CD4-positive, alpha-beta T cell treated with Interferon gamma for 1 hour (primary cell): ENCODE measurements at regions not wholly inside any gene's neighbourhood (a gene's known extent, or its start where the extent isn't known, plus 50 kb on each side); places are given as distances from the start of the nearest gene placed in this dataset.

Source experiments
- DNase-seq: peaks from one replicate; pipeline ENCODE4 v3.0.0-alpha.2; 2020

- DNase-seq, result no peak
Measured at GRCh38 chr11:134792677-134793076, 380.6 kb upstream of the B3GAT1 start.

- no peak for DNase-seq
Measured at GRCh38 chr11:134792044-134792443, 380.0 kb upstream of the B3GAT1 start.

- DNase-seq, result no peak
Measured at GRCh38 chr11:134791102-134791501, 379.1 kb upstream of the B3GAT1 start.

GRCh38 chr11:134789104-134789503 is 377.1 kb upstream of the B3GAT1 start:
- no peak for DNase-seq

- no peak for DNase-seq
Measured at GRCh38 chr11:134786636-134787035, 374.6 kb upstream of the B3GAT1 start.

GRCh38 chr11:134785660-134786284 is 373.7 kb upstream of the B3GAT1 start:
- DNase-seq, result no peak

- no peak for DNase-seq
Measured at GRCh38 chr11:134785059-134785458, 373.0 kb upstream of the B3GAT1 start.

- no peak for DNase-seq
Measured at GRCh38 chr11:134784568-134784967, 372.5 kb upstream of the B3GAT1 start.

- no peak for DNase-seq
Measured at GRCh38 chr11:134784046-134784445, 372.0 kb upstream of the B3GAT1 start.

- DNase-seq, result no peak
Measured at GRCh38 chr11:134783234-134783633, 371.2 kb upstream of the B3GAT1 start.

GRCh38 chr11:134781380-134781866 is 369.4 kb upstream of the B3GAT1 start:
- no peak for DNase-seq

- no peak for DNase-seq
Measured at GRCh38 chr11:134780486-134781147, 368.6 kb upstream of the B3GAT1 start.

- DNase-seq, result no peak
Measured at GRCh38 chr11:134779179-134779578, 367.1 kb upstream of the B3GAT1 start.

- DNase-seq, result no peak
Measured at GRCh38 chr11:134768463-134768862, 356.4 kb upstream of the B3GAT1 start.

- no peak for DNase-seq
Measured at GRCh38 chr11:134765565-134765964, 353.5 kb upstream of the B3GAT1 start.

- DNase-seq, result no peak
Measured at GRCh38 chr11:134764966-134765365, 352.9 kb upstream of the B3GAT1 start.

- no peak for DNase-seq
Measured at GRCh38 chr11:134764367-134764766, 352.3 kb upstream of the B3GAT1 start.

GRCh38 chr11:134763030-134763388 is 351.0 kb upstream of the B3GAT1 start:
- DNase-seq, result no peak

- DNase-seq, result no peak
Measured at GRCh38 chr11:134762248-134763029, 350.4 kb upstream of the B3GAT1 start.

- DNase-seq, result no peak
Measured at GRCh38 chr11:134761926-134762247, 349.8 kb upstream of the B3GAT1 start.

GRCh38 chr11:134761386-134761785 is 349.3 kb upstream of the B3GAT1 start:
- no peak for DNase-seq

- no peak for DNase-seq
Measured at GRCh38 chr11:134760957-134761356, 348.9 kb upstream of the B3GAT1 start.

- no peak for DNase-seq
Measured at GRCh38 chr11:134760299-134760698, 348.3 kb upstream of the B3GAT1 start.

- no peak for DNase-seq
Measured at GRCh38 chr11:134759855-134760254, 347.8 kb upstream of the B3GAT1 start.
